MM.1S (cell line): ENCODE measurements at regions not wholly inside any gene's neighbourhood (a gene's known extent, or its start where the extent isn't known, plus 50 kb on each side); places are given as distances from the start of the nearest gene placed in this dataset.

Source experiments
- CTCF ChIP-seq: fragments of 300-600 bp; sonication (generic); IDR thresholded peaks from 2 replicates; pipeline ENCODE4 v1.5.1; 2016; ENCODE audit warnings: antibody characterized with exemption, low read length, mixed read lengths
- EZH2 ChIP-seq: fragments of 300-600 bp; sonication (generic); optimal IDR thresholded peaks from 2 replicates; pipeline ENCODE3; 2017; ENCODE audit warnings: low read depth, mild to moderate bottlenecking, antibody characterized with exemption, low read length, mixed read lengths
- EZH2phosphoT487 ChIP-seq: fragments of 300-600 bp; sonication (generic); IDR thresholded peaks from 2 replicates; pipeline ENCODE4 v1.6.1; 2018; ENCODE audit warnings: antibody characterized with exemption, low read length

GRCh38 chr1:163959622-163960021, 599.4 kb upstream of the PBX1 start:
- TF ChIP-seq CTCF = no peak
- TF ChIP-seq EZH2 = no peak
- no peak for TF ChIP-seq EZH2phosphoT487
